Fibroblast of pulmonary artery (primary cell): ENCODE measurements at regions not wholly inside any gene's neighbourhood (a gene's known extent, or its start where the extent isn't known, plus 50 kb on each side); places are given as distances from the start of the nearest gene placed in this dataset.
"Not testable (repeated sequence)": the region's sequence is repeated elsewhere in the genome, so short reads cannot be mapped to it uniquely, and the experiment has no call there.

Source experiments
- DNase-seq: peaks from one replicate; pipeline ENCODE4 v3.0.0-alpha.2; 2010; ENCODE audit warnings: low read depth
- H3K4me3 ChIP-seq: replicated peaks from 2 replicates; pipeline ENCODE4 v1.5.1; 2011; ENCODE audit warnings: low read depth, mild to moderate bottlenecking, control low read depth, low read length, moderate library complexity
- CTCF ChIP-seq: IDR thresholded peaks from 2 replicates; pipeline ENCODE4 v1.5.1; 2011; ENCODE audit warnings: mild to moderate bottlenecking, control low read depth, low read length, inconsistent platforms; ENCODE audit errors: missing control alignments

- no peak for DNase-seq
- no peak overlapping the region for H3K4me3 ChIP-seq
- TF ChIP-seq CTCF = no peak
These were observed 160.6 kb downstream of the CYB561 start for GRCh38 chr17:63285551-63285950.

DNA sequence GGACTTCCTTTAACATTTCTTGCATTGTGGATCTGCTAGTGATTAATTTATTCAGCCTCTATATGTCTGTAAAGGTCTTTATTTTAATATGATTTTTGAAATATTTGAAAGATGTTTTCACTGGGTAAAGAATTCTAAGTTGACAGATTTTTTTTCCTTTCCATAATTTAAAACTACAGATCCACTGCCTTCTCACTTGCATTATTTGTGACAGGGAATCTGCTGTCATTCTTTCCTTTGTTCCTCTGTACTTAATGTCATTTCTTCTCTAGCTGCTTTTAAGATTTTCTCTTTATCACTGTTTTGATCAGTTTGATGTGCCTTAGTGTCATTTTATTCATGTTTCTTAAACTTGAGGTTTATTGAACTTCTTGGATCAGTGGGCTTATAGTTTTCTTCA, 159.9 kb downstream of the CYB561 start:
- no peak for TF ChIP-seq CTCF
- no peak for DNase-seq
- H3K4me3 ChIP-seq = no peak overlapping the region

GRCh38 chr17:63287006-63287405, 159.1 kb downstream of the CYB561 start:
- not testable (repeated sequence) for H3K4me3 ChIP-seq, DNase-seq

DNA sequence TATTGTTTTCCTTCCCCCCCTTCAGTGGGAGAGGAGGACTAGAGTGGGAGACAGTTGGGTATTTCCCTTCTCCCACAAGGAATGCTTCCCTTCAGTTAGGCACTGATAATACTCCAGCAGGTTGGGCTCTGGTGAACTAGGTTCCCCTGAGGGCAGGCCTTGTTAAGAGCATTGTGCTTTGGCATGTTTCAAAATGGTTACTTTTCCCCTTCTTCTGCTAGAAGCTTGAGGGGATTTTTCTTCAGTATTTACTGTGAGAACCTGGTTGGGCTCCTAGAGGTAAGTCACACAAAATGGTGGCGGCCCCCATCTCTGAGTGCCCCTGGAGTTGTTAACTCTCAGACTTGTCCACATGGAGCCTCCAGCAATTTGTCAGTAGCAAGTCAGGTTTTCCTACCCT, 156.2 kb downstream of the CYB561 start:
- H3K4me3 ChIP-seq = no peak overlapping the region
- DNase-seq = no peak
- TF ChIP-seq CTCF = no peak

DNA sequence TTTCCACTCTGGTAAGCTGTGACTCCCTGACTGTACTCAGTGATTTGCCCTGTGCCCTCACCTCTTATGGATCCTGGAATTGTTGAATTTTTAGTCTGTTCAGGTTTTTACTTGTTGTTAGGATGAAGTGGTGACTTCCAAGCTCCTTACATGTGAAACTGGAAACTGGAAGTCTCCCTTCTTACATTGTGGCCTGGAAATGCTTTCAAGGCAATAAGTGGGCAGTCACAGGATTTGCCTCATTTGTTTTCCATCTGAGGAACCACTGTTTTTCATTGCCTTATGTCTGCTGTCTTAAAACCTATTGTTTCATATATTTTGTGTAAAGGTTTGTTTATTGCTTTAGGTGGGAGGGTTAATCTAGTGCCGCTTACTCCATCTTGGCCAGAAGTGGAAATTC, 155.8 kb downstream of the CYB561 start:
- DNase-seq = no peak
- no peak for TF ChIP-seq CTCF
- H3K4me3 ChIP-seq = no peak overlapping the region

GRCh38 chr17:63290784-63291183, 155.3 kb downstream of the CYB561 start:
- no peak overlapping the region for H3K4me3 ChIP-seq
- no peak for TF ChIP-seq CTCF
- no peak for DNase-seq

DNA sequence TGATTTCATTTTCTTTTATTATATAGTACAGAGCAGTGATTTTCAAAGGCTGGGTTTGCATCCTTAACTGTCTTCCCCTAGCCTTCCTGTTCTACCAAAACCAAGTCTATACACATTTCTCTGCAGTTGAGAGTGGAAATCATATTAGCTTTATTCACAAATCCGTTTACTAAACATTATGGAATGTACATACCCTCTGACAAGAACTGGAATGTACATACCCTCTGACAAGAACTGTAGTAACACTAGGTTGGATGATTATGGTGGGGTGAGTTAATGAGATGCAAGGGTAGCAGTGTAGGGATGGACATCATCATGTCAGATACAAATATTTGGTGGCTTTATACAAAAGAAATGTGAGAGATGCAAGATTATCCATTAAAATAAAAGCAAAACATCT, 154.8 kb downstream of the CYB561 start:
- no peak overlapping the region for H3K4me3 ChIP-seq
- no peak for TF ChIP-seq CTCF
- DNase-seq = no peak

DNA sequence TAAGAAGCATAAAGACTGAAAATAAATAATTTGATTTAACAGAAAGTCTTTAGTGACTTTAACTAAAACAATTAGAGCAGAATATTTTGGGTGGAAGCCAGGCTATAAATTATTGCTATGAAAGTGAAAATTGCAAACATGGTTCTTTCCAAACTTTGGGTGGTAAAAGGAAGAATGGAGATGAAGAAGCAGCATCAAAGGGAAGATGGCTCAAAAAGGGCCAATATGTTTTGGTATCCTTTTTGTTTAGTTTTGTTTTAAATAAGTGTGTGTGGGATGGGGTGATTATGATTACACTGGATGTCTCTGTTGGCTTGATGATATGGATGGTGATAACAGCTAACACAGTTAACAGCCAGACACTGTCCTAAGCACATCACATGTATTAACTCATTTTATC, 153.7 kb downstream of the CYB561 start:
- TF ChIP-seq CTCF = no peak
- DNase-seq = no peak
- H3K4me3 ChIP-seq = no peak overlapping the region
